ENCODE measurements at regions not wholly inside any gene's neighbourhood (a gene's known extent, or its start where the extent isn't known, plus 50 kb on each side); places are given as distances from the start of the nearest gene placed in this dataset.

- DNase-seq (ENCODE audit: low read depth) = no peak
- H3K4me3 ChIP-seq (ENCODE audit: low read depth, low read length) = no peak overlapping the region
- TF ChIP-seq MYC (IDR thresholded peaks at IDR 0.05; ENCODE audit: low read depth, low read length) (no peak), MAX (IDR thresholded peaks at IDR 0.05; ENCODE audit: low read depth, low read length) (no peak), POLR2A (IDR thresholded peaks at IDR 0.05; ENCODE audit: extremely low read depth, insufficient read length) (no peak), CTCF (IDR thresholded peaks at IDR 0.05; ENCODE audit: low read depth, low read length) (no peak)
Observed at GRCh38 chr7:81433206-81433605, 336.6 kb downstream of the HGF start.

GRCh38 chr7:81430761-81431160 is 339.1 kb downstream of the HGF start:
- DNase-seq (ENCODE audit: low read depth) = no peak
- H3K4me3 ChIP-seq (ENCODE audit: low read depth, low read length) = no peak overlapping the region
- TF ChIP-seq POLR2A (IDR thresholded peaks at IDR 0.05; ENCODE audit: extremely low read depth, insufficient read length) (no peak), CTCF (IDR thresholded peaks at IDR 0.05; ENCODE audit: low read depth, low read length) (no peak), MAX (IDR thresholded peaks at IDR 0.05; ENCODE audit: low read depth, low read length) (no peak), MYC (IDR thresholded peaks at IDR 0.05; ENCODE audit: low read depth, low read length) (no peak)

GRCh38 chr7:81430150-81430549 is 339.7 kb downstream of the HGF start:
- H3K4me3 ChIP-seq (ENCODE audit: low read depth, low read length) = no peak overlapping the region
- DNase-seq (ENCODE audit: low read depth) = no peak
- TF ChIP-seq CTCF (IDR thresholded peaks at IDR 0.05; ENCODE audit: low read depth, low read length) (no peak), MYC (IDR thresholded peaks at IDR 0.05; ENCODE audit: low read depth, low read length) (no peak), MAX (IDR thresholded peaks at IDR 0.05; ENCODE audit: low read depth, low read length) (no peak), POLR2A (IDR thresholded peaks at IDR 0.05; ENCODE audit: extremely low read depth, insufficient read length) (no peak)

- H3K4me3 ChIP-seq (ENCODE audit: low read depth, low read length) = no peak overlapping the region
- TF ChIP-seq CTCF (IDR thresholded peaks at IDR 0.05; ENCODE audit: low read depth, low read length) (no peak), POLR2A (IDR thresholded peaks at IDR 0.05; ENCODE audit: extremely low read depth, insufficient read length) (no peak), MYC (IDR thresholded peaks at IDR 0.05; ENCODE audit: low read depth, low read length) (no peak), MAX (IDR thresholded peaks at IDR 0.05; ENCODE audit: low read depth, low read length) (no peak)
- no peak for DNase-seq (ENCODE audit: low read depth)
Observed at GRCh38 chr7:81427461-81427860, 342.4 kb downstream of the HGF start.

GRCh38 chr7:81420526-81421226 is 349.2 kb downstream of the HGF start:
- no peak overlapping the region for H3K4me3 ChIP-seq (ENCODE audit: low read depth, low read length)
- no peak for DNase-seq (ENCODE audit: low read depth)
- TF ChIP-seq POLR2A (IDR thresholded peaks at IDR 0.05; ENCODE audit: extremely low read depth, insufficient read length) (no peak), CTCF (IDR thresholded peaks at IDR 0.05; ENCODE audit: low read depth, low read length) (no peak), MYC (IDR thresholded peaks at IDR 0.05; ENCODE audit: low read depth, low read length) (no peak), MAX (IDR thresholded peaks at IDR 0.05; ENCODE audit: low read depth, low read length) (no peak)
